Neural progenitor cell (in vitro differentiated cells): ENCODE measurements at regions not wholly inside any gene's neighbourhood (a gene's known extent, or its start where the extent isn't known, plus 50 kb on each side); places are given as distances from the start of the nearest gene placed in this dataset.

Experiments used
- DNase-seq: peaks from one replicate; pipeline ENCODE4 v3.0.0-alpha.2; 2016; ENCODE audit warnings: low spot score
- H2AFZ ChIP-seq: fragments of 200-600 bp; sonication (generic); replicated peaks from 2 replicates; pipeline ENCODE4 v1.6.1; 2016; ENCODE audit warnings: antibody characterized with exemption
- H3F3A ChIP-seq: fragments of 200-600 bp; sonication (generic); 2 replicates; pipeline ENCODE4 v1.6.1; 2016; ENCODE audit warnings: antibody characterized with exemption, low read depth
- H3K27ac ChIP-seq: fragments of 200-600 bp; sonication (generic); 2 replicates; pipeline ENCODE4 v1.5.1; 2016; ENCODE audit warnings: mild to moderate bottlenecking
- H3K27me3 ChIP-seq: fragments of 200-600 bp; sonication (generic); 2 replicates; pipeline ENCODE4 v1.6.1; 2016; ENCODE audit warnings: mild to moderate bottlenecking, moderate library complexity
- H3K36me3 ChIP-seq: fragments of 200-600 bp; sonication (generic); 2 replicates; pipeline ENCODE4 v1.5.1; 2016
- H3K4me1 ChIP-seq: fragments of 200-600 bp; sonication (generic); 2 replicates; pipeline ENCODE4 v1.6.1; 2016; ENCODE audit warnings: mixed run types
- H3K4me2 ChIP-seq: fragments of 200-600 bp; sonication (generic); 2 replicates; pipeline ENCODE4 v1.6.1; 2016
- H3K4me3 ChIP-seq: fragments of 200-600 bp; sonication (generic); 2 replicates; pipeline ENCODE4 v1.5.1; 2016
- H3K79me2 ChIP-seq: fragments of 200-600 bp; sonication (generic); 2 replicates; pipeline ENCODE4 v1.6.1; 2016; ENCODE audit warnings: low read depth
- H3K9ac ChIP-seq: fragments of 200-600 bp; sonication (generic); 2 replicates; pipeline ENCODE4 v1.6.1; 2016
- H3K9me3 ChIP-seq: fragments of 200-600 bp; sonication (generic); 2 replicates; pipeline ENCODE4 v1.5.1; 2016; ENCODE audit warnings: low read depth
- H4K20me1 ChIP-seq: fragments of 200-600 bp; sonication (generic); 2 replicates; pipeline ENCODE4 v1.6.1; 2016; ENCODE audit warnings: low read depth
- H3K27ac Mint-ChIP-seq: 3 replicates; pipeline ENCODE4 v1.8.0; 2021; ENCODE audit warnings: mixed read lengths
- H3K27me3 Mint-ChIP-seq: 2 replicates; pipeline ENCODE4 v1.8.0; 2022; ENCODE audit warnings: low read depth, mild to moderate bottlenecking, inconsistent platforms, moderate library complexity, mixed read lengths; ENCODE audit not compliant: insufficient read depth
- H3K36me3 Mint-ChIP-seq: 3 replicates; pipeline ENCODE4 v1.8.0; 2021; ENCODE audit warnings: mixed read lengths
- H3K4me1 Mint-ChIP-seq: 3 replicates; pipeline ENCODE4 v1.8.0; 2021; ENCODE audit warnings: mixed read lengths
- H3K4me3 Mint-ChIP-seq: 3 replicates; pipeline ENCODE4 v1.8.0; 2021; ENCODE audit warnings: mild to moderate bottlenecking, moderate library complexity, mixed read lengths
- H3K9me3 Mint-ChIP-seq: 3 replicates; pipeline ENCODE4 v1.8.0; 2020; ENCODE audit warnings: mixed read lengths
- CTCF ChIP-seq: fragments of 200-600 bp; sonication (generic); IDR thresholded peaks from 2 replicates; pipeline ENCODE4 v1.5.1; 2017; ENCODE audit warnings: antibody characterized with exemption, mild to moderate bottlenecking
- EZH2 ChIP-seq: fragments of 200-600 bp; sonication (generic); IDR thresholded peaks from 2 replicates; pipeline ENCODE4 v1.6.1; 2017; ENCODE audit warnings: antibody characterized with exemption, mild to moderate bottlenecking, moderate library complexity
- EZH2phosphoT487 ChIP-seq: fragments of 200-600 bp; sonication (generic); IDR thresholded peaks from 2 replicates; pipeline ENCODE4 v1.6.1; 2017; ENCODE audit warnings: antibody characterized with exemption

- Histone ChIP-seq H4K20me1 (no peaks in the 10 kb centered on the region), H3K9me3 (no peaks in the 10 kb centered on the region), H3K4me3 (no peak overlapping the region), H3K4me1 (no peaks in the 10 kb centered on the region), H3K27me3 (no peaks in the 10 kb centered on the region), H3K4me2 (no peak overlapping the region), H2AFZ (no peak overlapping the region), H3F3A (no peaks in the 10 kb centered on the region), H3K36me3 (no peaks in the 10 kb centered on the region), H3K27ac (no peak overlapping the region), H3K79me2 (no peaks in the 10 kb centered on the region), H3K9ac (no peak overlapping the region)
- no peak for TF ChIP-seq EZH2phosphoT487
- no peak for TF ChIP-seq EZH2
- no peak for TF ChIP-seq CTCF
- DNase-seq = no peak
- Mint-ChIP-seq H3K27ac (no peak overlapping the region), H3K4me1 (no peaks in the 10 kb centered on the region), H3K36me3 (no peaks in the 10 kb centered on the region), H3K27me3 (no peaks in the 10 kb centered on the region), H3K9me3 (no peaks in the 10 kb centered on the region), H3K4me3 (no peak overlapping the region)
Observed at GRCh38 chr3:35413483-35413882, 225.8 kb upstream of the ARPP21 start.

- Mint-ChIP-seq H3K4me3 (no peak overlapping the region), H3K27ac (no peak overlapping the region), H3K27me3 (no peaks in the 10 kb centered on the region), H3K9me3 (no peaks in the 10 kb centered on the region), H3K36me3 (no peaks in the 10 kb centered on the region), H3K4me1 (no peaks in the 10 kb centered on the region)
- H3K27ac ChIP-seq = no peak overlapping the region
- H3K4me2 ChIP-seq = no peak overlapping the region
- no peaks in the 10 kb centered on the region for H3K27me3 ChIP-seq
- H3K36me3 ChIP-seq = no peaks in the 10 kb centered on the region
- no peak for TF ChIP-seq EZH2phosphoT487
- no peak for TF ChIP-seq EZH2
- no peak for TF ChIP-seq CTCF
- H3F3A ChIP-seq = no peaks in the 10 kb centered on the region
- DNase-seq = no peak
- no peak overlapping the region for H3K4me3 ChIP-seq
- H4K20me1 ChIP-seq = no peaks in the 10 kb centered on the region
- H2AFZ ChIP-seq = no peak overlapping the region
- H3K9ac ChIP-seq = no peak overlapping the region
- no peaks in the 10 kb centered on the region for H3K9me3 ChIP-seq
- H3K79me2 ChIP-seq = no peaks in the 10 kb centered on the region
- no peaks in the 10 kb centered on the region for H3K4me1 ChIP-seq
Observed at GRCh38 chr3:35417080-35417479, 222.2 kb upstream of the ARPP21 start.

GRCh38 chr3:35422101-35422500, 217.2 kb upstream of the ARPP21 start:
- H3K27me3 Mint-ChIP-seq = peaks cover 3% of the 10 kb centered on the region
- H3K27ac ChIP-seq = no peak overlapping the region
- no peak overlapping the region for H3K4me3 ChIP-seq
- H3F3A ChIP-seq = no peaks in the 10 kb centered on the region
- H3K4me1 Mint-ChIP-seq = peaks cover 7% of the 10 kb centered on the region
- no peak for DNase-seq
- H3K9me3 ChIP-seq = no peaks in the 10 kb centered on the region
- no peaks in the 10 kb centered on the region for H3K79me2 ChIP-seq
- H3K36me3 ChIP-seq = no peaks in the 10 kb centered on the region
- H3K4me3 Mint-ChIP-seq = no peak overlapping the region
- TF ChIP-seq CTCF = no peak
- no peak for TF ChIP-seq EZH2phosphoT487
- no peak for TF ChIP-seq EZH2
- no peak overlapping the region for H2AFZ ChIP-seq
- peaks cover 11% of the 10 kb centered on the region for H3K4me1 ChIP-seq
- no peaks in the 10 kb centered on the region for H3K27me3 ChIP-seq
- H3K36me3 Mint-ChIP-seq = no peaks in the 10 kb centered on the region
- no peaks in the 10 kb centered on the region for H3K9me3 Mint-ChIP-seq
- H3K9ac ChIP-seq = no peak overlapping the region
- H3K27ac Mint-ChIP-seq = no peak overlapping the region
- no peaks in the 10 kb centered on the region for H4K20me1 ChIP-seq
- no peak overlapping the region for H3K4me2 ChIP-seq
